ENCODE measurements at regions not wholly inside any gene's neighbourhood (a gene's known extent, or its start where the extent isn't known, plus 50 kb on each side); places are given as distances from the start of the nearest gene placed in this dataset.
"Not testable (repeated sequence)": the region's sequence is repeated elsewhere in the genome, so short reads cannot be mapped to it uniquely, and the experiment has no call there.

DNA sequence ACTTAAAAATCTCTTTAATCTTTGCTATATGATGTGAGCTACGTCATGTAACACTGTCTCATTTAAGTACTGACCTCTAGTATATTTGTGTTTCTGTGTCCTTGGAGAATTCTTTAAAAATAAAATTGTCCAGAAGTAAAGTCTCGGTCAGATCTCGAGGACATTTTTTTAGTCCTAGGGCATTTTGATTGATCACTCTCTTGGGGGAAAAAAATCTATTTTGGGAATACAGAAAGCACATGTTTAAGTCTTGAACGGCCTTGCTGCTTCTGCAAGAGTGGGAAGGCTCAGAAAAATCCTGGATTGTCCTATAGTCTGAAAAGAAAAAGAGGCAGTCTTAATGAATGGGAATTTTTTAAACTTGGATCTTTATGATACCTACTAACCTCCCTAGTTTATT, 234.3 kb downstream of the UTRN start:
- H3K27ac ChIP-seq, result no peak overlapping the region
- H3K4me3 ChIP-seq, result no peak overlapping the region
- H3K9me3 ChIP-seq, result no peaks in the 10 kb centered on the region
- peaks cover 20 to 89% (median 82%) of the 10 kb centered on the region in 4 donors for H3K36me3 ChIP-seq
- peak in 1 of 2 donors; percentile 39 for DNase-seq
- H3K4me1 ChIP-seq, result no peaks in the 10 kb centered on the region
- intact Hi-C loops (cut with DNase I; ENCODE audit: low total_unique reads), result no loop called here
- TF ChIP-seq POLR2A (IDR thresholded peaks at IDR 0.05) (no peak), EP300 (IDR thresholded peaks at IDR 0.05) (no peak), POLR2AphosphoS5 (IDR thresholded peaks at IDR 0.05) (no peak)
- TF ChIP-seq, protein P1, sequence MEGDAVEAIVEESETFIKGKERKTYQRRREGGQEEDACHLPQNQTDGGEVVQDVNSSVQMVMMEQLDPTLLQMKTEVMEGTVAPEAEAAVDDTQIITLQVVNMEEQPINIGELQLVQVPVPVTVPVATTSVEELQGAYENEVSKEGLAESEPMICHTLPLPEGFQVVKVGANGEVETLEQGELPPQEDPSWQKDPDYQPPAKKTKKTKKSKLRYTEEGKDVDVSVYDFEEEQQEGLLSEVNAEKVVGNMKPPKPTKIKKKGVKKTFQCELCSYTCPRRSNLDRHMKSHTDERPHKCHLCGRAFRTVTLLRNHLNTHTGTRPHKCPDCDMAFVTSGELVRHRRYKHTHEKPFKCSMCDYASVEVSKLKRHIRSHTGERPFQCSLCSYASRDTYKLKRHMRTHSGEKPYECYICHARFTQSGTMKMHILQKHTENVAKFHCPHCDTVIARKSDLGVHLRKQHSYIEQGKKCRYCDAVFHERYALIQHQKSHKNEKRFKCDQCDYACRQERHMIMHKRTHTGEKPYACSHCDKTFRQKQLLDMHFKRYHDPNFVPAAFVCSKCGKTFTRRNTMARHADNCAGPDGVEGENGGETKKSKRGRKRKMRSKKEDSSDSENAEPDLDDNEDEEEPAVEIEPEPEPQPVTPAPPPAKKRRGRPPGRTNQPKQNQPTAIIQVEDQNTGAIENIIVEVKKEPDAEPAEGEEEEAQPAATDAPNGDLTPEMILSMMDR (IDR thresholded peaks at IDR 0.05), result no peak
- WGBS, 5 donors, result 62 to 89% (median 73%) methylated on average over 4 of the region's 4 CpGs
- H3K27me3 ChIP-seq, result no peaks in the 10 kb centered on the region

DNA sequence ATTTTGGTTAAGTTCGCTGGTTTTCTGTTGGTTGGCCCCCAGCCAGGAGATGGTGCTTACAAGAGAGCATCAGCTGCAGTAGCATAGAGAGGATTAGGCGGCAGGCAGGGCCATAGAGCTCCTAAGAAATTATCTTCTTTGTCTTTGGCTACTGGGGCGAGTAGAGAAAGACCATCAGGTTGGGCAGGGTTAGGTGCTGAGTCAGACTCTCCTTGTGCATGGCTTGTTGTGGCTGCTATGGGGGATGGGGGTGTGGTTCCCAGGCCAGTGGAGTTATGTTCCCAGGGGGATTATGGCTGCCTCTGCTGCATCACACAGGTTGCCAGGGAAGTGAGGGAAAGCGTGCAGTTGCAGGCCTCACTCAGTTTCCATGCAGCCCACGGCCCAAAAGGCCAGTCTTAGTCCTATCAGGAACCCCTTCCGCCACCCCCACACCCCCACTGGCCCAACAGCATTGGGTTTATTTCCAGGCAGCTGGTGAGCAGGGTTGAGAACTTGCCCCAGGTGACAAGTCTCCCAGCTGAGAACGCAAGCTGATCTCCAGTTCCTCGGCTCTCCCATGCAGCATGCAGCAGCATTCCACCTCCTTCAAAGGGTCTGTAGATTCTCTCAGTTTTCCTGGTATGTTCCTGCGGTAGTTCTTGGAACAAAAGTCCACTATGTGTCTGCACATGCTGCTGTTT, 243.7 kb downstream of the UTRN start:
- no peak for DNase-seq
- WGBS, 5 donors, result 92 to 95% (median 92%) methylated on average over 8 to 9 of the region's 9 CpGs
- Histone ChIP-seq H3K36me3 (peaks cover 10 to 96% (median 74%) of the 10 kb centered on the region in 4 donors), H3K9me3 (no peaks in the 10 kb centered on the region), H3K27ac (no peak overlapping the region), H3K27me3 (no peaks in the 10 kb centered on the region), H3K4me3 (no peak overlapping the region), H3K4me1 (no peaks in the 10 kb centered on the region)
- TF ChIP-seq EP300 (IDR thresholded peaks at IDR 0.05), result no peak
- TF ChIP-seq POLR2AphosphoS5 (IDR thresholded peaks at IDR 0.05), result no peak
- TF ChIP-seq POLR2A (IDR thresholded peaks at IDR 0.05), result no peak
- TF ChIP-seq, protein P1 (IDR thresholded peaks at IDR 0.05), result no peak
- intact Hi-C loops (cut with DNase I; ENCODE audit: low total_unique reads), result no loop called here

DNA sequence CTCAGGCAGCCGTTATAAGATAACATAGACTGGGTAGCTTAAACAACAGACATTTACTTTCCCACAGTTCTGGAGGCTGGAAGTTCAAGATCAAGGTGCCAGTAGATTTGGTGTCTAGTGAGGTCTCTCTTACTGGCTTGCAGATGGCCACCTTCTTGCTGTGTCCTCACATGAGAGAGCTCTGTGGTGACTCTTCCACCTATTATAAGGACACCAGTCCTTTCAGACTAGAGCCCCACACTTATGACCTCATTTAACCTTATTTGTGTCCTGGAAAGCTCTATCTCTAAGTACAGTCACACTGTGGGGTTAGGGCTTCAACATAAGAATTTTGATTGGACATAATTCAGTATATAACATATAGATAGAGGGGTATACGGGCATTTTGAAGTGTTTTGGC, 245.0 kb downstream of the UTRN start:
- Histone ChIP-seq H3K27ac (no peak overlapping the region), H3K36me3 (peaks cover 10 to 96% (median 77%) of the 10 kb centered on the region in 4 donors), H3K9me3 (no peaks in the 10 kb centered on the region), H3K4me1 (peaks cover 0 to 4% (median 0%) of the 10 kb centered on the region in 4 donors), H3K27me3 (no peaks in the 10 kb centered on the region), H3K4me3 (no peak overlapping the region)
- intact Hi-C loops (cut with DNase I; ENCODE audit: low total_unique reads), result no loop called here
- TF ChIP-seq POLR2AphosphoS5 (IDR thresholded peaks at IDR 0.05) (no peak), EP300 (IDR thresholded peaks at IDR 0.05) (no peak), POLR2A (IDR thresholded peaks at IDR 0.05) (no peak)
- TF ChIP-seq, protein P1 (IDR thresholded peaks at IDR 0.05), result no peak
- no peak for DNase-seq
- 64 to 84% (median 76%) methylated on average over 2 of the region's 2 CpGs for WGBS, 5 donors

DNA sequence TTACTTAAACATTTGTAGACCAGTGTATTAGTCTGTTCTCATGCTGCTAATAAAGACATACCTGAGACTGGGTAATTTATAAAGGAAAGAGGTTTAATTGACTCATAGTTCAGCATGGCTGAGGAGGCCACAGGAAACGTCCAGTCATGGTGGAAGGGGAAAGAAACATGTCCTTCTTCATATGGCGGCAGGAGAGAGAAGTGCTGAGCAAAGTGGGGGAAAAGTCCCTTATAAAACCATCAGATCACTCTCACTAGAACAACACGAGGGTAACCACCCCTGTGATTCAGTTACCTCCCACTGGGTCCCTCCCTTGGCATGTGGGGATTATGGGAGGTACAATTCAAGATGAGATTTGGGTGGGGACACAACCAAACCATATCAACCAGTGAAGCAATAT, 247.1 kb downstream of the UTRN start:
- H3K9me3 ChIP-seq; H3K27me3 ChIP-seq; intact Hi-C loops (cut with DNase I; ENCODE audit: low total_unique reads); H3K27ac ChIP-seq; H3K4me3 ChIP-seq; H3K4me1 ChIP-seq; DNase-seq: not testable (repeated sequence)
- 92 to 97% (median 95%) methylated on average over 3 of the region's 3 CpGs for WGBS, 5 donors
- peaks cover 8 to 85% (median 62%) of the 10 kb centered on the region in 4 donors for H3K36me3 ChIP-seq

DNA sequence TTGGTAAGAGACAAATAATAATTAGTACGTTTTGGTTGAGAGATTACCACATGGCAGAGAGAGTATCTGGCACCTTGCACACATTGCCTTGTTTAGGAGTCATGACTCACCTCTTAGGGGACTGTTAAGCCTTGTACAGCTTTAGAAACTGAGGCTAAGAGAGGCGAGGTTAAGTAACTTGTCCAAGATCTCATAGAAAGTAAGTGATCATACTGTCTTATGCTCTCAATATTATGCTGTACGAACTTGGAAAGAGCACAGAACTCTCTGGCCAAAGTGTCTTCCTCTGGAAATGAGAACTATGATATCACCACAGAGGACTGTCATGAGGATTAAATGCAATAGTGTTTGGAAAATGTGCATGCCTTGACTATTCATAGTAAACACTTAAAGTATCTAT, 249.0 kb downstream of the UTRN start:
- Histone ChIP-seq H3K27ac (no peak overlapping the region), H3K4me1 (peaks cover 0 to 6% (median 0%) of the 10 kb centered on the region in 4 donors), H3K27me3 (no peaks in the 10 kb centered on the region), H3K9me3 (no peaks in the 10 kb centered on the region), H3K4me3 (no peak overlapping the region), H3K36me3 (peaks cover 8 to 82% (median 53%) of the 10 kb centered on the region in 4 donors)
- intact Hi-C loops (cut with DNase I; ENCODE audit: low total_unique reads), result no loop called here
- DNase-seq, result peak in 1 of 2 donors; percentile 42
- WGBS, 5 donors, result 62 to 73% (median 66%) methylated on average over 3 of the region's 3 CpGs
- TF ChIP-seq POLR2A (IDR thresholded peaks at IDR 0.05) (no peak), EP300 (IDR thresholded peaks at IDR 0.05) (no peak)
- TF ChIP-seq, protein P1 (IDR thresholded peaks at IDR 0.05), result no peak
